Mesenchymal stem cell (in vitro differentiated cells and primary cell): ENCODE measurements at regions not wholly inside any gene's neighbourhood (a gene's known extent, or its start where the extent isn't known, plus 50 kb on each side); places are given as distances from the start of the nearest gene placed in this dataset.

Experiments
- DNase-seq: peaks from one replicate; pipeline ENCODE4 v3.0.0-alpha.2; 2013
- H2AFZ ChIP-seq: one replicate; pipeline ENCODE4 v1.6.1; 2013; ENCODE audit warnings: low read depth, mild to moderate bottlenecking, control low read depth, inconsistent platforms, low read length, moderate library complexity
- H2AK5ac ChIP-seq: 2 replicates; pipeline ENCODE4 v1.6.1; 2013; ENCODE audit warnings: low read length, moderate library complexity, mild to moderate bottlenecking, inconsistent platforms; ENCODE audit not compliant: severe bottlenecking
- H2BK120ac ChIP-seq: one replicate; pipeline ENCODE4 v1.6.1; 2013; ENCODE audit warnings: low read depth, mild to moderate bottlenecking, inconsistent platforms, low read length, moderate library complexity
- H2BK12ac ChIP-seq, 2 experiments: one replicate each; pipeline ENCODE4 v1.6.1; 2013; ENCODE audit warnings: inconsistent platforms in 2 of 2, low read length in 2 of 2, mild to moderate bottlenecking in 2 of 2, moderate library complexity in 2 of 2, control low read depth in 1 of 2
- H2BK15ac ChIP-seq: one replicate; pipeline ENCODE4 v1.6.1; 2013; ENCODE audit warnings: mild to moderate bottlenecking, low read depth, inconsistent platforms; ENCODE audit not compliant: poor library complexity, severe bottlenecking
- H2BK5ac ChIP-seq: 2 replicates; pipeline ENCODE4 v1.6.1; 2013; ENCODE audit warnings: low read depth, mild to moderate bottlenecking, low read length, control low read depth, inconsistent platforms; ENCODE audit not compliant: poor library complexity, severe bottlenecking
- H3K14ac ChIP-seq, 2 experiments: one replicate each; pipeline ENCODE4 v1.6.1; 2013; ENCODE audit warnings: inconsistent platforms in 2 of 2, low read length in 2 of 2, control low read depth in 1 of 2, mild to moderate bottlenecking in 1 of 2, moderate library complexity in 1 of 2
- H3K18ac ChIP-seq, 2 experiments: one replicate each; pipeline ENCODE4 v1.6.1; 2013; ENCODE audit warnings: inconsistent platforms in 2 of 2, low read length in 2 of 2, control low read depth in 1 of 2, low read depth in 1 of 2, mild to moderate bottlenecking in 1 of 2
- H3K23ac ChIP-seq, 2 experiments: one replicate each; pipeline ENCODE4 v1.6.1; 2013; ENCODE audit warnings: inconsistent platforms in 2 of 2, low read length in 2 of 2, mild to moderate bottlenecking in 2 of 2, moderate library complexity in 2 of 2, control low read depth in 1 of 2
- H3K27ac ChIP-seq: 2 replicates; pipeline ENCODE4 v1.5.1; 2013; ENCODE audit warnings: mild to moderate bottlenecking, moderate library complexity, low read length, control low read depth, inconsistent platforms; ENCODE audit not compliant: poor library complexity, severe bottlenecking
- H3K27me3 ChIP-seq, 2 experiments: 2 replicates each; pipeline versions ENCODE4 v1.6.1 to v1.7.0; 2013; ENCODE audit warnings: low read length in 2 of 2, mild to moderate bottlenecking in 2 of 2, moderate library complexity in 2 of 2, control low read depth in 1 of 2, inconsistent platforms in 1 of 2; ENCODE audit not compliant: control insufficient read depth in 1 of 2, insufficient read depth in 1 of 2
- H3K36me3 ChIP-seq, 2 experiments: 2 replicates each; pipeline versions ENCODE4 v1.6.1 to v1.7.0; 2013; ENCODE audit warnings: low read length in 2 of 2, control low read depth in 1 of 2, inconsistent platforms in 1 of 2, low read depth in 1 of 2, mild to moderate bottlenecking in 1 of 2; ENCODE audit not compliant: insufficient read depth in 2 of 2, control insufficient read depth in 1 of 2
- H3K4ac ChIP-seq, 2 experiments: one replicate each; pipeline ENCODE4 v1.6.1; 2013; ENCODE audit warnings: inconsistent platforms in 2 of 2, low read length in 2 of 2, mild to moderate bottlenecking in 2 of 2, moderate library complexity in 2 of 2, control low read depth in 1 of 2, low read depth in 1 of 2
- H3K4me1 ChIP-seq: 2 replicates; pipeline ENCODE4 v1.6.1; 2013; ENCODE audit warnings: low read depth, low read length, control low read depth; ENCODE audit not compliant: control insufficient read depth, insufficient read depth
- H3K4me2 ChIP-seq: 2 replicates; pipeline ENCODE4 v1.6.1; 2013; ENCODE audit warnings: low read length, mild to moderate bottlenecking, inconsistent platforms; ENCODE audit not compliant: poor library complexity, severe bottlenecking
- H3K4me3 ChIP-seq, 2 experiments: 2 replicates each; pipeline versions ENCODE4 v1.5.1 to v1.7.0; 2013; ENCODE audit warnings: low read length in 2 of 2, mild to moderate bottlenecking in 2 of 2, control low read depth in 1 of 2, low read depth in 1 of 2; ENCODE audit not compliant: insufficient read depth in 1 of 2
- H3K79me1 ChIP-seq: replicated peaks from 2 replicates; pipeline ENCODE4 v1.6.1; 2013; ENCODE audit warnings: mild to moderate bottlenecking, control low read depth, low read length, inconsistent platforms; ENCODE audit not compliant: poor library complexity, severe bottlenecking
- H3K9ac ChIP-seq: 2 replicates; pipeline ENCODE4 v1.7.0; 2013; ENCODE audit warnings: mild to moderate bottlenecking, low read length, moderate library complexity
- H3K9me3 ChIP-seq: 2 replicates; pipeline ENCODE4 v1.7.0; 2013; ENCODE audit warnings: mild to moderate bottlenecking, low read length; ENCODE audit not compliant: control insufficient read depth
- H4K8ac ChIP-seq: one replicate; pipeline ENCODE4 v1.6.1; 2013; ENCODE audit warnings: inconsistent platforms, mild to moderate bottlenecking, low read length, moderate library complexity
- H4K91ac ChIP-seq: one replicate; pipeline ENCODE4 v1.6.1; 2013; ENCODE audit warnings: mild to moderate bottlenecking, low read length, inconsistent platforms
- WGBS: methylation state at CpG from one replicate; pipeline ENCODE4 v1.1.7; 2013; ENCODE audit warnings: mixed read lengths; 5-methylcytosine and 5-hydroxymethylcytosine counted together

DNA sequence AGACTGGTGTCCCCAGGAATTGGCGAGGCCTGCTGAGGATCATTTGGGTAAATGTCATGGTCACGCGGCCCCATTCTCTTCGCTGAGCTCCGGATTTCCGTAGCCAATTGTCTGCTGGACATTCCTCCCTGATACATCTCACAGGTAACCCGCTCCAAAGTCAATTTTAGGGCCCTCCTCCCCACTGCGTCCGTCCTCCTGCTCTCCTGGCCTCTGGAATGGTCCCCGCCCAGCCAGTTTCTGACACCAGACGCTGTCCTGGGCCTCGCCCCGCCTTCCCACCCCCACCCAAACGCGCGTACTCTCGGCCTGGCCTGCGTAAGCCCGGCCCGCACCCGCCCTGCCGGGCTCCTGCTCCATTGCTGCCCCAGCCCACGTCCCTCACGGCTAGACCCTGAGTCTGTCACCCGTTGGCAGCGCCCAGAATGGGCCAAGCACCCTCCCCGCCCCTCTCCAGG, 202.0 kb downstream of the AUH start:
- no peaks in the 10 kb centered on the region for H3K79me1 ChIP-seq

DNA sequence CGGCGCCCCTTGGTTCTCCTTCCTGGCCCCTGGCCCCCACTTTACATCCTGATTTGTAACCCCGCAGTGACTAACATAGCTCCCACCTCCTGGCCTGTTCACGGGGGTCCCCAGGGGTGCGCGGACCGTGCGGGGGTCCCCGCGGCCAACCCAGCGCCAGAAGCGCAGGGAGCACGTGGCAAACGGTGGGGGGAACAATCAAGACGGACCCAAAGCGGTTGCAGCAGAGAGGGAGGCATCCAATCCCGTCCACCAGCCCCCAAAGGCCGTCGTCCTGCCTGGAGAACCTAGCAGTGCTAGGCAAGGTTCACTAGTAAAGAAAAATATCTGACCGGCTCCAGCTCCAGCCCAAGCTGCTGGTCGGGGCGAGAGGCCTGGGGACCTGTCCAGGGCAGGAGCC, 201.5 kb downstream of the AUH start:
- Histone ChIP-seq H3K27ac (no peak overlapping the region), H2BK12ac (peak overlapping the region in 1 of 2 experiments; percentile 80), H3K4me3 (no peak overlapping the region), H3K18ac (peak overlapping the region; percentile 43 to 55), H3K14ac (no peak overlapping the region), H3K4me2 (no peak overlapping the region), H2BK15ac (no peak overlapping the region), H2BK5ac (no peak overlapping the region), H4K8ac (no peak overlapping the region), H4K91ac (peak overlapping the region; percentile 30), H3K23ac (no peak overlapping the region), H3K4me1 (peaks cover 27% of the 10 kb centered on the region), H3K4ac (peak overlapping the region in 1 of 2 experiments; percentile 70), H3K79me1 (no peaks in the 10 kb centered on the region), H3K27me3 (no peaks in the 10 kb centered on the region), H3K36me3 (no peaks in the 10 kb centered on the region), H2AK5ac (no peak overlapping the region), H2AFZ (no peak overlapping the region), H3K9ac (no peak overlapping the region), H2BK120ac (peak overlapping the region; percentile 39), H3K9me3 (peaks cover 3% of the 10 kb centered on the region)
- no peak for DNase-seq
- 77% methylated on average over 20 of the region's 22 CpGs for WGBS

More for the DNA sequence above, 202.0 kb downstream of the AUH start:
- H3K4me3 ChIP-seq = no peak overlapping the region
- no peak for DNase-seq
- WGBS = 54% methylated on average over 26 of the region's 27 CpGs
- H3K4ac ChIP-seq = no peak overlapping the region
- H2BK5ac ChIP-seq = no peak overlapping the region
- H2AFZ ChIP-seq = no peak overlapping the region
- H2BK15ac ChIP-seq = no peak overlapping the region
- no peak overlapping the region for H2BK12ac ChIP-seq
- H3K36me3 ChIP-seq = no peaks in the 10 kb centered on the region
- peak overlapping the region; percentile 39 for H2BK120ac ChIP-seq
- peaks cover 23% of the 10 kb centered on the region for H3K4me1 ChIP-seq
- H4K8ac ChIP-seq = no peak overlapping the region
- H3K14ac ChIP-seq = no peak overlapping the region
- H2AK5ac ChIP-seq = no peak overlapping the region
- H3K27ac ChIP-seq = no peak overlapping the region
- no peak overlapping the region for H4K91ac ChIP-seq
- peak overlapping the region in 1 of 2 experiments; percentile 0 for H3K18ac ChIP-seq
- H3K9ac ChIP-seq = no peak overlapping the region
- H3K27me3 ChIP-seq = no peaks in the 10 kb centered on the region
- H3K4me2 ChIP-seq = no peak overlapping the region
- no peak overlapping the region for H3K23ac ChIP-seq
- peaks cover 4% of the 10 kb centered on the region for H3K9me3 ChIP-seq

DNA sequence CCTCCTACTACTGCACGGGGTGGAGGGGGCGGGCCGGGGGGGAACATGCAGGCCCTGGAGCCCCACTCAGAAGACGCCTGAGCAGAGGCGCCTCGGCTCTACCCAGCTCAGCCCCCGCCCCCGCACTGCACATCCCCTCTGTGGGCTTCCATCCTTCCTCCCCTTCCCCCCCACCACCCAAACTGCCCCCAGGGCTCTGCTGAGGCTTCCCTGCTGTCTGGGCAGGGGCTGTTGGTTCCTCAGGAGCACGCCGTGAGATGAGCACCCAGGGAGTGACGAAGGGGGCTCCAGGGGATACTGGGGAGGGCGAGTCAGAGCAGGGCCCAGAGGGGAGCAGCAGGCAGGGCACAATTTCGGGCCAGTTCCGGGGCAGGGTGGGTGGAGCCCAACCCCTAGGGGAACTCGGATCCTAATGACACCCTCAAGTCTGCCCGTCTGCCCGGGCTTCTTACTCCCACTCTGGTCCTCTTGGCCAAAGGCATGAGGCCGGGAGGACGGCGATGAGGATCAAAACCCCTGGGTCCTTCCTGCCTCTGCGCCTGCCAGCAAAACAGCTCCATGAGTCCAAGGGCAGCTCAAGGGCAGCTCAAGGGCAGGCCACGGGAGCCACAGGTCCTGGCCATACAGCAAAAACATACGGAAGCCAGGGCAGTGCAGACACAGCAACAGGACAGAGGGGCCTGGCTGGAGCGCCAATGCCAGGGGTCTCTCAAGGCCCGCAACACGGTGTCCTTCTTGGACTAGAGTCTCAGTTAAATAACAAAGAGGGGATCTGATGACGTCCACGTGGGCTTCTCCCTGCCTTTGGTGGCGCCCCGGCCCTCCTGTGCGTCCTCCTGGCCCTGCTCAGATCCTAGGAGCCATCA, 200.9 kb downstream of the AUH start:
- Histone ChIP-seq H3K79me1 (no peaks in the 10 kb centered on the region), H3K4me1 (peaks cover 28% of the 10 kb centered on the region), H2AK5ac (no peak overlapping the region), H2BK120ac (peak overlapping the region; percentile 40), H3K4ac (peak overlapping the region in 1 of 2 experiments; percentile 28), H2BK5ac (no peak overlapping the region), H3K9me3 (no peaks in the 10 kb centered on the region), H3K9ac (no peak overlapping the region), H2BK15ac (peak overlapping the region; percentile 45), H4K8ac (no peak overlapping the region), H2BK12ac (peak overlapping the region; percentile 51 to 92), H3K4me3 (no peak overlapping the region), H3K4me2 (no peak overlapping the region), H3K27me3 (no peaks in the 10 kb centered on the region), H4K91ac (peak overlapping the region; percentile 34), H3K27ac (no peak overlapping the region), H3K18ac (peak overlapping the region; percentile 10 to 76), H3K36me3 (no peaks in the 10 kb centered on the region), H2AFZ (no peak overlapping the region), H3K14ac (peak overlapping the region in 1 of 2 experiments; percentile 64), H3K23ac (no peak overlapping the region)
- 93% methylated on average over 31 of the region's 31 CpGs for WGBS
- no peak for DNase-seq

GRCh38 chr9:91161465-91162300, 200.0 kb downstream of the AUH start:
- no peak overlapping the region for H3K4me2 ChIP-seq
- no peak overlapping the region for H3K27ac ChIP-seq
- no peaks in the 10 kb centered on the region for H3K79me1 ChIP-seq
- H2AFZ ChIP-seq = no peak overlapping the region
- H3K9me3 ChIP-seq = no peaks in the 10 kb centered on the region
- H3K23ac ChIP-seq = no peak overlapping the region
- H4K8ac ChIP-seq = no peak overlapping the region
- H3K36me3 ChIP-seq = no peaks in the 10 kb centered on the region
- H2AK5ac ChIP-seq = peak overlapping the region; percentile 15
- WGBS = 86% methylated on average over 10 of the region's 13 CpGs
- no peak overlapping the region for H2BK15ac ChIP-seq
- peak overlapping the region in 1 of 2 experiments; percentile 62 for H3K4ac ChIP-seq
- H3K14ac ChIP-seq = peak overlapping the region in 1 of 2 experiments; percentile 64
- H3K4me1 ChIP-seq = peaks cover 31% of the 10 kb centered on the region
- DNase-seq = no peak
- H3K4me3 ChIP-seq = no peak overlapping the region
- H2BK120ac ChIP-seq = no peak overlapping the region
- H4K91ac ChIP-seq = peak overlapping the region; percentile 59
- no peak overlapping the region for H2BK5ac ChIP-seq
- no peaks in the 10 kb centered on the region for H3K27me3 ChIP-seq
- no peak overlapping the region for H3K9ac ChIP-seq
- peak overlapping the region; percentile 80 to 92 for H2BK12ac ChIP-seq
- peak overlapping the region; percentile 64 to 65 for H3K18ac ChIP-seq
